GM12878 (cell line): ENCODE measurements at regions not wholly inside any gene's neighbourhood (a gene's known extent, or its start where the extent isn't known, plus 50 kb on each side); places are given as distances from the start of the nearest gene placed in this dataset.

Experiments
- ATF2 ChIP-seq: IDR thresholded peaks from 2 replicates; pipeline ENCODE4 v1.6.1; 2012; ENCODE audit warnings: low read length, inconsistent platforms
- CEBPZ ChIP-seq: fragments of 150-350 bp; IDR thresholded peaks from 2 replicates; pipeline ENCODE4 v1.6.1; 2016; ENCODE audit warnings: low read depth, low read length
- EGR1 ChIP-seq, 2 experiments: IDR thresholded peaks; 1 replicate in 1 of 2; 2 replicates in 1 of 2; pipeline ENCODE4 v1.6.1; 2011 to 2012; ENCODE audit warnings: low read depth in 2 of 2, low read length in 2 of 2, borderline replicate concordance in 1 of 2, mild to moderate bottlenecking in 1 of 2, moderate library complexity in 1 of 2
- KAT2A ChIP-seq: conservative IDR thresholded peaks from 2 replicates; pipeline ENCODE4 v1.6.1; 2011; ENCODE audit warnings: low read depth, low read length; ENCODE audit not compliant: control insufficient read depth
- MXI1 ChIP-seq: fragments of 150-350 bp; IDR thresholded peaks from 2 replicates; pipeline ENCODE4 v1.6.1; 2011; ENCODE audit warnings: low read depth, mild to moderate bottlenecking, inconsistent platforms, low read length, improper control_type of control experiment
- RAD51 ChIP-seq: fragments of 450-650 bp; IDR thresholded peaks from 2 replicates; pipeline ENCODE4 v1.6.1; 2016; ENCODE audit warnings: moderate library complexity, mild to moderate bottlenecking, inconsistent platforms
- SKIL ChIP-seq: fragments of 450-650 bp; IDR thresholded peaks from 2 replicates; pipeline ENCODE4 v1.6.1; 2017; ENCODE audit warnings: mild to moderate bottlenecking, low read depth, inconsistent platforms; ENCODE audit not compliant: poor library complexity, severe bottlenecking
- SMAD1 ChIP-seq: fragments of 450-650 bp; IDR thresholded peaks from 2 replicates; pipeline ENCODE4 v1.6.1; 2018; ENCODE audit warnings: mild to moderate bottlenecking, low read depth; ENCODE audit not compliant: partially characterized antibody
- TAF1 ChIP-seq: IDR thresholded peaks from 2 replicates; pipeline ENCODE4 v1.6.1; 2011; ENCODE audit warnings: mild to moderate bottlenecking, low read depth, low read length, borderline replicate concordance
- ZSCAN29 ChIP-seq: fragments of 450-650 bp; IDR thresholded peaks from 2 replicates; pipeline ENCODE4 v1.6.1; 2017; ENCODE audit warnings: mild to moderate bottlenecking, moderate library complexity
- TF ChIP-seq, protein P1 (sequence below), 3 experiments: IDR thresholded peaks in 2 of 3; conservative IDR thresholded peaks in 1 of 3; 2 replicates each; pipeline ENCODE4 v1.5.1; 2011; ENCODE audit warnings: low read depth in 3 of 3, low read length in 3 of 3, mild to moderate bottlenecking in 3 of 3, control low read depth in 2 of 3, moderate library complexity in 2 of 3, inconsistent platforms in 1 of 3, mixed read lengths in 1 of 3; ENCODE audit not compliant: control insufficient read depth in 2 of 3, insufficient read depth in 1 of 3; ENCODE audit errors: extremely low read depth in 1 of 3

DNA sequence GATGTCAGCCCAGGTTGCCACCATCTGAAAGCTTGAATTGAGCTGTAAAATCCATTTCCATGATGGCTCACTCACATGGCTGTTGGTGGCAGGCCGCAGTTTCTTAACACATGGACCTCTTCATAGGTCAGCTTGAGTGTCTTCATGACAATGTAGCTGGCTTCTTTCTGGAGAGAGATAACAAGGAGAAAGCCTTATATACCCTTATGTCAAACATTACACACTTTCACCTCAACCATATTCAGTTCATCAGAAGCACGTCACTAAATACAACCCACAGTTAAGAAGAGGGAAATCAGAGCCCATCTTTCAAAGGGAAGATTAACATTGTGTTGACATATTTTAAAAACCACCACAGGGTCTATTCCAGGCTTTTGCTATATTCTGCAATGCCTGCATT, 604.4 kb downstream of the PRELID2 start:
- TF ChIP-seq CEBPZ (no peak), RAD51 (no peak), SMAD1 (no peak), TAF1 (no peak), ATF2 (no peak), KAT2A (no peak), MXI1 (no peak), ZSCAN29 (no peak), SKIL (no peak), EGR1 (IDR thresholded peaks at IDR 0.05; ENCODE audit: borderline replicate concordance in 1 of 2, low read depth in 2 of 2, low read length in 2 of 2) (no peak)
- TF ChIP-seq, protein P1, sequence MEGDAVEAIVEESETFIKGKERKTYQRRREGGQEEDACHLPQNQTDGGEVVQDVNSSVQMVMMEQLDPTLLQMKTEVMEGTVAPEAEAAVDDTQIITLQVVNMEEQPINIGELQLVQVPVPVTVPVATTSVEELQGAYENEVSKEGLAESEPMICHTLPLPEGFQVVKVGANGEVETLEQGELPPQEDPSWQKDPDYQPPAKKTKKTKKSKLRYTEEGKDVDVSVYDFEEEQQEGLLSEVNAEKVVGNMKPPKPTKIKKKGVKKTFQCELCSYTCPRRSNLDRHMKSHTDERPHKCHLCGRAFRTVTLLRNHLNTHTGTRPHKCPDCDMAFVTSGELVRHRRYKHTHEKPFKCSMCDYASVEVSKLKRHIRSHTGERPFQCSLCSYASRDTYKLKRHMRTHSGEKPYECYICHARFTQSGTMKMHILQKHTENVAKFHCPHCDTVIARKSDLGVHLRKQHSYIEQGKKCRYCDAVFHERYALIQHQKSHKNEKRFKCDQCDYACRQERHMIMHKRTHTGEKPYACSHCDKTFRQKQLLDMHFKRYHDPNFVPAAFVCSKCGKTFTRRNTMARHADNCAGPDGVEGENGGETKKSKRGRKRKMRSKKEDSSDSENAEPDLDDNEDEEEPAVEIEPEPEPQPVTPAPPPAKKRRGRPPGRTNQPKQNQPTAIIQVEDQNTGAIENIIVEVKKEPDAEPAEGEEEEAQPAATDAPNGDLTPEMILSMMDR (IDR thresholded peaks at IDR 0.05 in 2 of 3, conservative IDR thresholded peaks at IDR 0.05 in 1 of 3; ENCODE audit: control insufficient read depth in 2 of 3, extremely low read depth in 1 of 3, insufficient read depth in 1 of 3, low read depth in 3 of 3, low read length in 3 of 3): no peak
